Muscle of back (tissue), 3 donors: ENCODE measurements at regions not wholly inside any gene's neighbourhood (a gene's known extent, or its start where the extent isn't known, plus 50 kb on each side); places are given as distances from the start of the nearest gene placed in this dataset.

Experiments used
- DNase-seq, 3 donors: peaks; one replicate each; pipeline versions ENCODE4 v3.0.0 to v3.0.0-alpha.2; 2013

GRCh38 chr2:139162957-139163356, 382.8 kb upstream of the NXPH2 start:
- no peak for DNase-seq

DNA sequence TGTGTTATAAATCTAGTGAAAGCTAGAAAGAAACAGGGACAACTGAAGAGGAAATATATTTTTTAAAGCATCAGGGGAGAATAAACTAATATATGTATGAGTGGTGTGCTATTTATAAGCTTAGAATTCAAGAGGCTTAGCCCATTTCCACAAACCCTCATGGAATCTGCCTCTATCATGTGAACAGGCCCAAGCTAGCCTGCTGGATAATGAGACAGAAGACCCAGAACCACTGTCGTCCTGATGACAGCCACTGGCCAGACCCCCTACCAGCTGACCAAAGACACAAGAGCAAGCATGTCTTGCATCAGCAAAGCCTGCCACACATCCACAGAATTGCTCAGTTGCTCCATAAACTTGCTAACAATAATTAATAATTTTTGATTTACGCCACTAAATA, 382.3 kb upstream of the NXPH2 start:
- no peak for DNase-seq

- peak in 2 of 3 donors; percentile 11 to 50 for DNase-seq
These were observed 380.6 kb upstream of the NXPH2 start for GRCh38 chr2:139160836-139161235.

- DNase-seq, result no peak
These were observed 379.0 kb upstream of the NXPH2 start for GRCh38 chr2:139159177-139159576.

GRCh38 chr2:139156730-139157129, 376.5 kb upstream of the NXPH2 start:
- DNase-seq, result no peak

- DNase-seq, result no peak
These were observed 375.8 kb upstream of the NXPH2 start for GRCh38 chr2:139155991-139156390.

- DNase-seq, result peak; percentile 15 to 52 (median 41)
These were observed 362.2 kb upstream of the NXPH2 start for GRCh38 chr2:139142252-139142880.

DNA sequence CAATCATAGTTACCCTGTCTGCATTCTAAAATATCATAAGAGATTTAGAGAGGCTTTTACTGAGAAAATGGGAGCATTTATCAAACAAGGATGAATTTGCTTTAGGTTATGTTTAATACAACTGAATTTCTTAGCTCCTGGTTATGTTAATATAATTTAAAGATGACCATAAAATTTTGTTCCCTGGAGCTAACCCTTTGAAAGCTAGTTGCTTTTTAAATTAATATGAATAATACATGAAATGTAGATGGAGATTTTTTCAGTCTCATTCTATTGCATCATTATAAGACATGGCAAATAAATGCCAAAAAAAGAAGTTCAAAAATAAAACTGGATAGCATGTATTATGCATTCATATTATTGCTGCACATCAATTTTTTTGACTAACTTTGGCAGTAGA, 344.1 kb upstream of the NXPH2 start:
- no peak for DNase-seq

DNA sequence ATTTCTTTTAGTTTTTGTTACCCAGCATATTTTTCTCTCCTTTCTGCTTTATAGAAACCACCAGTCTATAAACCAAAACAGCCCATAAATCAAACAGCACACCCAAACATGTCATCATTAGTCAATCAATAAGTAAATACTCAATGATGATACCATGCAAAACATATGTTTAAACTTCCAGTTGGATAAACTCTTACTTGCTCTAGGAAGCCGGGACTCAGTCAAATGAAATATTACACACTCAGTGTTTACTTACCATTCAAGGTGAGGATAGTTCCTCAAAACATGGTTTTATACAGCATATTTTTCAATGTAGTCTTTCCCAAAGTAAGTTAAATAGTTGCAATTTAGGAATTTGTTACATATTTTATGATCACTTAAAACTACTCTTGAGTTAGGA, 343.6 kb upstream of the NXPH2 start:
- no peak for DNase-seq

DNA sequence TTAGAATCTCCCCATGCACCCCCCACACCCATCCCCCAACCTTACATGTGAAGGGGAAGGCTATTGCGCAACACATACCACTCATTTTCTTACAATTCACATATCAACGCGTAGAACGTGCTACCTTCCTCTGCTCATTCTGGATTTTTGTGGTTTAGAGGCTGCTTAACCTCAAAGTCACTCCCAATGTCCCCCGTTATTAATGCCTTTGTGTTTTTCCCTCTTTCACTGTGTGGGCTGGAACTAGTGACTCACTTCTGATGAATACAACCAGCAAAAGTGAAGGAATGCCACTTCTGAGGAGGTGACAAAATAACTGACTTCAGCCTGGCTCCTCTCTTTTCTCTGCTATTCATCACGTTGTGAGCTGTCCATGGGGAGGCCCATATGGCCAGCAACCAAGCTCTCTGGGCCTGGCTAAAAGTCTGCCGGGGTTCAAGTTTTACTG, 342.5 kb upstream of the NXPH2 start:
- DNase-seq, result peak in 1 of 3 donors; percentile 92

DNA sequence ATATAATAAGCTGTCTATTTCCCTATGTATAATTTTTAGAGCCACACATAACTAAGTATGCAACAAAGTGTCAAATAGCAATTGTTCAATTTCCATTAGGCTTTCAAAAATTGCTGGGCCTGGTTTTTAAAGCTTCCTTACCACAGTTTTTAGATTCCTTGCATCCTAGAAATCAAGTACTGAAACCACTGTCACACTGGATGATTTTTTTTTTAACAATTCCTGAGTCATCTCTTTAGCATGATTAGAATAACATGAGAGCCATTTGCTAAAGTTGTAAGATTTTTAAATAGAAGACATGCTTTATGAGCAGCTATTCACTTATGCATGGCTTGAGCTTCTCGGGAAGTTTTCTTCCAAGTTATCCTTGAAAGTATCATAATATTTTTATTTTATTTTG, 319.5 kb upstream of the NXPH2 start:
- peak in 1 of 3 donors; percentile 41 for DNase-seq

GRCh38 chr2:139098961-139099360, 318.8 kb upstream of the NXPH2 start:
- no peak for DNase-seq

GRCh38 chr2:139083121-139083520, 302.9 kb upstream of the NXPH2 start:
- no peak for DNase-seq

DNA sequence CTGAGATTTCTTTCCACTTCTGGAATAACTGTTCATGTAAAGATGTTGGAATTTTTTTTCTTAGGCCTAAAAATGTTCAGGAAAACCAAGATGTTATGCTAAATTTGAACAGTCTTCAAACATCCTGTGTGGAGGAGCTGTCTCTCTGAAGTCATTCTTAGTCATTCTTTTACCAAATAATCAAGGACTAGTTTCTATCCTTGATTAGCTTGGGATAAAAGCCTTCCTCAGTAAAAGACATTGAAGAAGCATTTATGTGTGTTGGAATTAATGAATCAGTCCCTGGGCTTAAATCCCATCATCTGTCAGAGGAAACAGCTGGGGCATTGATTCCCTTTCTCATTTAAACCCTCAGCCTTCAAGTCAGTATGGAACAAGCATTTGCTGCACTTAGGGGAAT, 300.1 kb upstream of the NXPH2 start:
- peak in 1 of 3 donors; percentile 2 for DNase-seq

DNA sequence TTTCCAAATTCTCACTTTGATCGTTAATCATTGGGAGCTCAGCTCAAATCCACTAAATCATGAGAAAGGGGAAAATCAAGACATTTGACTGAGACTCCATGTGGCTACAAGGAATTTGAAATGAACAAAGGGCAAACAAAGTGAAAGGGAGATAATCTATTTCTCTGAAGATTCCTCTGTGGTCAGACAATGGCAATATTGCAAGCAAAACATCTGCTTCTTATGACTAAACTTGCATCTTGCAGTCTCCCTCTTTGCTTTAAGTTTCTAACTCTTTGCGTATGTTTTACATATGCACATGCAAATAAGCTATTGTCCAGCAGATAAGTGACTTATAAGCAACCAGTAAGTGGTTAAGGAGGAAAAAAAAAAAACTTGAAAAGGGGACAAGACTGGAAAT, 299.1 kb upstream of the NXPH2 start:
- peak in 1 of 3 donors; percentile 2 for DNase-seq

DNA sequence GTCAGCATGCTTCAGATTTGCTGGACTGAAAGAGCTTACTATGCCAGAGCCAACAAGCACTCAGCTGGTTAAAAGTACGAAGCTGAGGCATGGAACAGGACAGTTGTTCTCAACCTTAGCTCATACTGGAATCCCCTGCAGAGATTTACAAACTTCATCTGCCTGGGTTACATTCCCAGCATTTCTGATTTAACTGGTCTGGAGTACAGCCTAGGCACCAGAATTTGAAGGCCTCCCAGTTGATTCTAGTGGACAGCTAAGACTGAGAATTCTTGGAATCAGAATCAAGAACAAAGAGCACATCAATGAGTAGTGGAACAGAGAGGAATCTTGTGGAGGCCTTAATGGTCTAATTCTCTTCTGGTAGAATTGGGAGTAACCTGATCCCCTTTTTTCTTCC, 298.2 kb upstream of the NXPH2 start:
- DNase-seq, result no peak

DNA sequence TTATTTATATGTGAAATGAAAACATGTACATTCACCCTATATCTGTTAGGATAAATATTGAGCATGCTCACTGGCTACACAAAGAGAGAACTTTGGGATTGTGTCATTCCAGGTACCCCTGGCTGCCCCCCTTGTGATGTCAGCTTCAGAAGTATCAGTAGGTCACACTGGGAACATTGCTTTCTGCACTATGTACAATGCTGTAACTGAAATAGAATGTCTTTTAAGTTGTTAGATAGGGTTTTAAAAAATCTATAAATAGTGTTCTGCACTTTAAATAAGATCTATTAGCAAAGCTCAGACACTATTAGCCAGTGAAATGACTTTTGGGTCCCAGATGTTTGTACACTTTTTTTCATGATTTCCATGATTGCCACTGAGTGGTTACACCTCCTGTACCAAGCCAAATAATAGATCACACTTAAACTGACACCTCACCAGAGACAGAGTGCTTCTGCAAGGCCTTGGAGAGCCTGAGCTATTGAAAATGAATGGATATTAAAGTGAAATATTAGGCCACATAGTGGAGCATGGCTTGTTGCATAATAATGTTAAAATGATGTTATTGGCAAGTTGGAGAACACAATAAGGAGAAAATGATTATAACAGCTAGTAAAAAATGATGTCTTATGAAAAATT, 297.0 kb upstream of the NXPH2 start:
- DNase-seq, result no peak

- DNase-seq, result no peak
These were observed 287.7 kb upstream of the NXPH2 start for GRCh38 chr2:139067874-139068273.

- no peak for DNase-seq
These were observed 286.9 kb upstream of the NXPH2 start for GRCh38 chr2:139067072-139067471.

DNA sequence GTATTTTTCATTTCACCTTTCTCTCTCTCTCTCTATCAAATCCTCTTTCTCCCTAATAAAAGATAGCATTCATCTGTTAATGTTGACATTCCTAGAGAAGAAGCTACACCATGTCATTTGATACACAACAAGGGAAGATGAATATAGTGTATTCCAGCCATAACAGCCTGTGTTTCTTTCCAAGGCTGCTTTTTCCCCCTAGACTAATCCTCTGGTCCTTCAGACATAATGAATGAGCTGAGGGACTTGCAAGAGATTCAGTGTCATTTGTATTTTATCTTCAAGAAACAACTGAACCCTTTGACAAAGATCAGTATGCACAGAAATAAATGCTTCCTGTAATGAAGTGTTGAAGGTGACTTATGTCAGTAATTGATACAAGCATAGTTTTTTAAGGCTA, 284.0 kb upstream of the NXPH2 start:
- DNase-seq, result no peak

GRCh38 chr2:139059617-139060016, 279.4 kb upstream of the NXPH2 start:
- DNase-seq, result no peak

DNA sequence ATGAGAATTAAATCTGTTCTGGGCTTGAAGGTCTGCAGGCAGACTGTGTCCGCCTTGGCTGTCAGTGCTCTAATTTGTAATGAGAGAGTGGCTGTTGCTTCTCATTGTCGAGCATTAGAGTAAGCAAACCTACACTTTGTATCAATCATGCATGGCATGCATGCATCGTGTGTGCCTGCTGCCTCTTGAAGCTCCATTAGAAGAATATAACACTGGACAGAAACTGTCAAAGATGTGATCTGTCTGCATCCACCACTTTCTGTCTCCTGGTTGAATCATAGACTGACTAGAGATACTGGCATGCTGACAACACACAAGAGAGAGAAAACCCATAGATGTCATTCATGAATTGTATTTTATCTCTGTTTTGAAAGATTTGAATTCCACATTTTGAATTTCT, 275.0 kb upstream of the NXPH2 start:
- no peak for DNase-seq

GRCh38 chr2:139048017-139048416, 267.8 kb upstream of the NXPH2 start:
- no peak for DNase-seq

- DNase-seq, result no peak
These were observed 265.3 kb upstream of the NXPH2 start for GRCh38 chr2:139045524-139045923.
